ENCODE measurements at regions not wholly inside any gene's neighbourhood (a gene's known extent, or its start where the extent isn't known, plus 50 kb on each side); places are given as distances from the start of the nearest gene placed in this dataset.
"Not testable (repeated sequence)": the region's sequence is repeated elsewhere in the genome, so short reads cannot be mapped to it uniquely, and the experiment has no call there.

DNA sequence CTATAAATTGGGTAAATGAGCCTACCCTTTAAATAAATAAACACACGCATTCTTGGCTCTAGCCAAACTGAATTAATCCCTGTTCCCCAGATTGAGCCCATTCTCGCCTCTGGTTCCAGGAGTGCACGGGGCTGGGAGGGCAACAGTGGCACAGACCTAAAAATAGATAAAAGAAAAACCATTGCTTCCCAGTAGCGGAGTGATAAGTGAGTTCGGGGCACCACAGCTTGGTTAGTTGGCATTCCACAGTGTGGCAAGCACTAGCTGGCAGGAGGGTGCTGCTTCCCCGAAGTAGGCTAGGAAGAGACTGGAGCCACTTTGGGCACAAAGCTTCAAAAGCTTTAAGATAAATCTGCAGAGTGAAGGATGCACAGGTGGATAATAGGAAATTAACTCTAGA lies 322.2 kb upstream of the SGCD start:
- no peak for DNase-seq

GRCh38 chr5:156006026-156006647 lies 320.8 kb upstream of the SGCD start:
- no peak for DNase-seq

DNA sequence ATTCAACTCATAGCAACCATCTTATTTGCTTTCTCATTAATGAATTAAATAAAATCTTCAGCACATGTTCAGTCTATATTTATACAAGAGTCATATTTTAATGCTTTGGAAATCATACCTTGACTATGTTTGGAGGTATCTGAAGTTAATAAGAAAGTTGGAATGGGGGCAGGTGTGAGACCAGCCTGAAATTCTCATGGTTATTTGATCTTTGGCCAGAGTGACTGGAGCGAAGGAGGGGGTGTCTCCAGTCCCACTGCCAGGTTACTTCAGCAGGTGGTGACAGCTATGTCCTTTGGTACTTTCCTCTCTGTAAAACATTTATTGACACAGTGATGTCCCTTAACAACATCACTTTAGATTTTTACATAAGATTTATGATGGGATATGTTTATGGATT lies 318.1 kb upstream of the SGCD start:
- no peak for DNase-seq

GRCh38 chr5:156009583-156009982 lies 317.4 kb upstream of the SGCD start:
- DNase-seq, result no peak

DNA sequence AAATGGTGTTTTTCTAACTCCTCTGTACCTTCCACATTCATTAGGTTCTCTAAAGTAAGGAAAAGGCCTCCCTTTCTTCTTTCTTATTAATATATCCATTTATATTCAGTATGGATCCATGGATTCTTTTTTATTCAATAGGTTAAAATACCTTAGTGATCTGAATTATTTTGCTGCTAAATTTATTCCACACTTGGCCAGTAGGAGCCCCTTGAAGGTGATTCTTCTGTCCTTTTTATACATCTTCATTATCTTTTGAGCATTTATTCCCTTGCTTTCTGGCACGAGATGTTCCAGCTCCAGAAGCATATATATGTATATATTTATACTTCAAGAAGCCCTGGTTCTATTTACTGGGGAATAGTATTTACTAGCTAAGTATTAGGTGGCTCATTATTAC lies 311.8 kb upstream of the SGCD start:
- no peak for DNase-seq

DNA sequence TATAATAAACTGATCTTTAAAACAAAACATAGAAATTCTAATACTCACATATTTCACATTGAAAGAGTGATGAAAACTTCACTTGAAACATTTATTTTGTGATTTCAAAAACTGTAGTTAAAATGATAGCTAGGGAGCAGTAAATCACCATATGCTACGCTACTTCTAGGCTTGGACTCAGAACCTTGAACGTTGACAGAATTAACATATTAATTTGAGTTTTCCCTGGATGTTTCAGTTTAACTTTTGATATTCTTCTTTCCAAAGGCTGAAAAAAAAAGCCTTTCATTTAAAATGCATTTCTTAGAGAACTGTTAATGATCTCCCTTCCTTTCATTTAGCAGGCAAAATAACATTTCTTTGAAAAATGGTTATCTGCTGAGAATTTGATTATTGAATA lies 307.8 kb upstream of the SGCD start:
- DNase-seq, result no peak

- DNase-seq, result no peak
These were observed 307.3 kb upstream of the SGCD start for GRCh38 chr5:156019571-156020180.

DNA sequence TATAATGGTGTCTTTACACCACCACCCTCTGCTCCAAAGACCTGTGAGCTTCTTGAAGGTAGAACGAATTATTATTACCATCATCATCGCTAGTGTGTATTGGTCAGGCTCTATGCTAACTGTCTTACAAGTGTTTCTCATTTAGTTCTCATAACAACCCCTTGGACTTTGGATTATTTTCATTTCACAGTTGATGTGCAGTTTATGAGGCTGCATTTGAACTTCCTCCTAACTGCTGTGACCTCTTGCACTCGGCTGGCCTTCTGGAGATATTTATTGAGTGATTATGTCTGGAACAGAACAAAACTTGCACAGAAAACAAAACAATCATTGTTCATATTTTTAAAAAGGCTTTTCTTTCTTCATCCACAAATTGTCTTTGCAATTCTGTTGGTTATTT lies 306.3 kb upstream of the SGCD start:
- DNase-seq, result no peak

GRCh38 chr5:156021866-156022265 lies 305.1 kb upstream of the SGCD start:
- DNase-seq, result no peak

GRCh38 chr5:156025656-156026055 lies 301.3 kb upstream of the SGCD start:
- DNase-seq, result no peak

DNA sequence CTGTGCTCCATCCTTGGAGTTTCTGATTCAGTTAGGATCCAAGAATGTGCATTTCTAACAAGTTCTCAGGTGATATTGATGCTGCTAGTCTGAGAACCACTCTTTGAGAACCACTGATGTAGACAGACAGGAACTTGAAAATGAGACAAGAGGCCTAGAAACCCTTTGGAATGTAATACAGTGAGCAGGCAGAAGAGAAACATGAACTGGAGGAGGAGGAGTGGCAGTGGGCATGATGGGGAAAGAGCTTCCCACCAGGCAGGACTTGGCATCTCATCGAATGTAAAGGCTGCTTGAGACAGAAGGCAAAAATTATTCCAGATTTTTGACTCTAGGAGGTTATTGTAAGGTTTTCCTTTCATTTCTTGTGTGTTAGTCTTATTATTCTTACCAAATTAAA lies 295.8 kb upstream of the SGCD start:
- no peak for DNase-seq

DNA sequence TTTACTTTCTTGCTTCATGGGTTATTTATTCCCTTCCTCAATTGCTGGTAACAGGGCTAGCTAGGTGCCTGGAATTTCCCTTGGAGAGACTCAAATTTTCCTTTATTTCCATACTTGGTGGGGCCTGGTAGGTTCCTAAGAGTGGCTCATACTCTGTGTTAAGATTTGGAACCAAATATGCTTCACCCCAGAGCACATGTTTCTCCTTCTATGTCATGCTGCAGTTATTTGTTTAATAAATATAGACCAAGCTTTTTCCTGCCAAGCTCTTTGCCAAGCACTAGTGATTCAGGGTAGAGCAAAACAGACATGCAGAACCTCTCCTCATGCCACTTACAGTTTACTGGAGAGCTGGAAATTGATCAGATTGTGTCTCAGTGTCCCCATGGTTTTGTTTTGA lies 290.3 kb upstream of the SGCD start:
- DNase-seq, result no peak

- DNase-seq, result no peak
These were observed 289.6 kb upstream of the SGCD start for GRCh38 chr5:156037151-156037909.

- no peak for DNase-seq
These were observed 284.2 kb upstream of the SGCD start for GRCh38 chr5:156042726-156043125.

DNA sequence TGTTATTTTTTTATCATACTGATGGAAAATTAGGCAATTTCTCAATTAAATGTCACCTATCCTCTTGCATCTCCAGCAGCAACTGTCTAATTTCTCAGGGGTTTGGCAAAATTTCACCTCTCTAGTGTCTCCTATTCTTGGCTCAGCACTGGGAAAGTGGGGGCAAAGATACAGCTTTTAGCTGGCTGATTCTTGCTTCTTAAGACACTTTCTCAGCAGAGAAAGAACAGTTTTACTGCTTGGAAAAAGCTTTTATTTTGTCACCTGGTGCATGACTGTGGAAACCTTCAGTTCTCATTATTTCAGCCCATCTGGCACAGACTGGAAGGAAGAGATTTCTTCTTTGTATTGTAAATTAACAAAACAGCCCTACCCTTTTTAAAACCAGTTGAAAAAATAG lies 283.6 kb upstream of the SGCD start:
- DNase-seq, result no peak

- DNase-seq, result no peak
These were observed 275.0 kb upstream of the SGCD start for GRCh38 chr5:156051972-156052371.

DNA sequence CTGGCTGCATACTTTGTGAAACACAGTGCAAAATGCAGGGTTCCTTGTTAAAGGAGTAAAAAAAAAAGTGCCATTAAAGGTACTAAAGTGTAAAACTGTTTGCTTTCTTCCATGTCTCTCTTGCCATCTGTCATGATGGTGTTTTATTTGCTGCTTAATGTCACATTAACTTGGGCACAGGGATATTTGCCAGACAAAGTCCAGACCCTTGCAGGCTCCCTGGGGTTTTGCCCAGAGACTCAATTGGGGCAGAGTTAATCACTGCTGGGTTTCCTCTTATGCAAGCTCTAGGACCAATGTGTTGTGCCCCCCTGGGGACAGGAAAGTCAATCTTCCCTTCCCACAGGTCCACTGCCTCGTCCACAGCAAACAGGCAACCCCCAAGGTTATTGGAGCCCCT lies 274.3 kb upstream of the SGCD start:
- DNase-seq, result no peak

- DNase-seq, result no peak
These were observed 273.9 kb upstream of the SGCD start for GRCh38 chr5:156053056-156053455.

DNA sequence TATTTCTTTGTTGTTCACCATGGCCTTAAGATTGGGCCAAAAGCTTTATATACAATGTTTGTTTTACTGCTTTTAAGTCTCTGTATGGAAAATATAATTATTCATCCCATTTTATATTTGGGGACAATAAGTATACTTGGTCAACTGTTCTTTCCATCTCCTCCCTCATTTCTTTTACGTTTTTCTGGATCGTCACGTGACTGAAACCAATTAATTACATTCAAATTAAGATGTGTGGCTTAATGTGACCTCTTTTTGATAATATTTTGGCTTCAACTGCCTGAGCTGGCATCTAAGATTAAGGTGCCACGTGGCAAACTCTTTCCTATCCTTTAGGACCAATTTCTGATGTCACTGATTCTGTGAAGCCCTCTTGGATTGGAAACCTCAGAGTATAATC lies 250.1 kb upstream of the SGCD start:
- no peak for DNase-seq

DNA sequence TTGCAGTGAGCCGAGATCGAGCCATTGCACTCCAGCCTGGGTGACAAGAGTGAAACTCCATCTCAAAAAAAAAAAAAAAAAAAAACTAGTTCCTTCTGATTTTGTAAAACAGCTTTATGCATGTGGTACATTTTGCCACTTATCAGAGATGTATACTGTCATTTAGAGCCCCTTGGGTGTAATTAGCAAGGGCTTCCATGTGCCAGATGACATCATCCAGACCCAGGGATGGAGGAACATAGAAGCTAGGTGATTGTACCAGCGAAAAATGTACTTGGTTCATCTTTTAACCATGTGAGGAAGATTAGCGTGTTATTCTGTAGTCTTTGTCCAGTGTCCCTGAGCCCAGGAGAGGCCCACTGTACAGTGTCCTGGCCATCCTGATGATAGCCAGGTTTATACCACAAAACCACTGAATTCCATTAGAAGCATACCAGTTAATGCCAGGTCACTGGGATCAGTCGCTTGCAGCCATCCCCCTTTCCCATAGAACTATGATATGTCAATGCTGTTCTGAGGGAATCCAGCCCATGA lies 239.3 kb upstream of the SGCD start:
- DNase-seq, result no peak

DNA sequence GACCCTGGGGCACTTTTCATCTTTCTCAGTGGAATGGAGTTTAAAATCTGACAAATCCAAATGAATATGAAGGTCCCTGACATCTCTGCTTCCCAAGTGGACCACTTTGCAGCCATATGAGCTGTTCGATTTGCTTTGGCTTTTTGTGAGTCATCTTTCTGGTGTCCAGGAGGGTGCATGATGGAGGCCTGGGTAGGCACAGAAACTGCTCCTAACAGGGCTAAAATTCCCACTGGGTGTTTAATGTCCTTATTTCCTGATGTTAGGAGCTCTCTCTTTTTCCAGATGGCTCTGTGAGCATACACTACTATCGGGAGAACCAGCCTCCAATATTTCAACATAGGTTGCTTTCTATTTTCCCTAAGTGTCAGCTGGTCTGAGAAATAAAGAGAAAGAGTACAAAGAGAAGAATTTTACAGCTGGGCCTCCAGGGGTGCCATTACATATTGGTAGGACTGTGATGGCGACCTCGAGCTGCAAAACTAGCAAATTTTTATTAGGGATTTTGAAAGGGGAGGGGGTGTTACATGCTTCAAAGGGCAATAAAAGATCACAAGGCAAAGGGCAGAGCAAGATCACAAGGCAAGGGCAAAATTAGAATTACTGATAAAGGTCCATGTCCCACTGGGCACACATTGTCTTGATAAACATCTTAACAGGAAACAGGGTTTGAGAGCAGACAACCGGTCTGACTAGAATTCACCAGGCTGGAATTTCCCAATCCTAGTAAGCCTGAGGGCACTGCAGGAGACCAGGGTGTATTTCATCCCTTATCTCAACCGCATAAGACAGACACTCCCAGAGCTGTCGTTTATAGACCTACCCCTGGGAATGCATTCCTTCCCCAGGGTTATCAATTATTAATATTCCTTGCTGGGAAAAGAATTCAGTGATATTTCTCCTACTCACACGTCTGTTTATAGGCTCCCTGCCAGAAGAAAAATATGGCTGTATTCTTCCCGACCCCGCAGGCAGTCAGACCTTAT lies 236.7 kb upstream of the SGCD start:
- DNase-seq, result not testable (repeated sequence)

- DNase-seq, result no peak
These were observed 233.9 kb upstream of the SGCD start for GRCh38 chr5:156093024-156093423.

- DNase-seq, result no peak
These were observed 233.0 kb upstream of the SGCD start for GRCh38 chr5:156094001-156094400.
